ENCODE measurements at regions not wholly inside any gene's neighbourhood (a gene's known extent, or its start where the extent isn't known, plus 50 kb on each side); places are given as distances from the start of the nearest gene placed in this dataset.
"Not testable (repeated sequence)": the region's sequence is repeated elsewhere in the genome, so short reads cannot be mapped to it uniquely, and the experiment has no call there.

DNA sequence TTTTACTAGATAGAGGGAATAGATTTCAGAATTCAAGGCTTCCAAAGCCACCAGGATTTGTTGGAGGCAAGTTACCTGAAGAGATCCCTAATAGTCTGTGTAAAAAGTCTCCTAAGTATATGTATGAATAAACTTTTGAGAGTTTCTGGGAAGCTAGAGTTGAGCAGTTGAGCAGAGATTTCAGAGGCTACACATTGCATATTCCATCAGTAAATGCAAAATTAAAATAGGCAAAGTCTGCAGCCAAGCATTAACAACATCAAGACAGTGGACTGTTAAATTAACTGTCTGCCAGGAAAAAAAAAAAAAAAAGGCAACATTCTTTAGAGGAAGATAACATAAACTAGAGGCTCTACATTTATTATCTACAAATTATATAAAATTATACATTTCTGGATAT is 420.4 kb upstream of the TMEFF2 start:
- no peak for DNase-seq (ENCODE audit: low read depth)

DNA sequence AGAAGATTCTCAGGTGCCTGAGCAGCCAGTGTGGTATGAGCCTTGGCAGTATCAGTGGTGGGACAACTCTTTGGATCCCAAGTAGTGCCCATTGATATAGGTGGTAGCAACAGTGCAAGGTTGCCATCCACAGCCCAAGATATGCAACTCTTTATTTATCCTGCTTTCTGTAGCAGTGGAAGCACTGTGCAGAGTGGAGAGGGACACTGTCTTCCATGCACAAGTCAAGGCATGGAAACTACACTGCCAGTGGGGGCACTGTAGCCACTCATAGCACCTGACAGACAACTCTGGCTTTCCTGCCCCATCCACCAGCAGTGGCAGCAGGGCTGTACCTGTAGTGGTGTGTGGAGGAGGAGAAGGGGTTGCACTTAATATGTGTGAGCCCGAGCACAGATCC is 409.6 kb upstream of the TMEFF2 start:
- DNase-seq (ENCODE audit: low read depth), result no peak

DNA sequence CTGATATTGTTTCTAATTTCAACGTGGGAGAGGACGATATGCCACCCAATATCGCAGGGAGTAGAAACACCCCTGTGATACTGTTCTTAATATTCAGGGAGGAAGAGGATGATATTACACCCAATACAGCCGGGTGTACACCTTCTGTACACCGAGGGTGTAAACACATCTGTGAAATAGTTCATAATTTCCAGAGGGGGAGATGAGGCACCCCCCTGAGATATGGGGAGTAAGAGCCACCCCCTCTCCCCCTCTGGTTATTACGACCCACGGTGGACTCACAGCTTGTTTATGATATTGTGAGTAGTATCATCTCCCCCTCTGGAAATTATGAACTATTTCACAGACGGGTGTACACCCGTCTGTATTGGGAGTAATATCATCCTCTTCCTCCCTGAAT is 403.9 kb upstream of the TMEFF2 start:
- not testable (repeated sequence) for DNase-seq (ENCODE audit: low read depth)

DNA sequence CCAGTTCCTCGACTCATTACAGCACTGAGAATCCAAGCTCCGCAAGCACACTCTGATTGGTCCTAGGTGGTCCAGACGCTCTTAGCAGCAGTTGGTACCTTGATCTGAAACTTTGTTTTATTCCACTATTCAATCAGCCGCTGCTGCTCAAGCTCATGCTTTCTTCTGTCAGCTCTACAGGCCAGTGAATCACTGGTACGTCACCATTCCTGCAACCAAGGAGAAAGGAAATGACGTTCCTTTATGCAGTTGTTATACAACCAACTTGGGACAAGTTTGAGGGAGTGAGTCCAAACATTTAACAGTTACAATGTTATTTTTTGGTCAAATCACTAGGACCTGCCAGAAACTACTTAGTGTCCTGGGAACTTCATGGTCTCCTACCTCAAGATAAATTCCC is 398.8 kb upstream of the TMEFF2 start:
- DNase-seq (ENCODE audit: low read depth), result no peak

DNA sequence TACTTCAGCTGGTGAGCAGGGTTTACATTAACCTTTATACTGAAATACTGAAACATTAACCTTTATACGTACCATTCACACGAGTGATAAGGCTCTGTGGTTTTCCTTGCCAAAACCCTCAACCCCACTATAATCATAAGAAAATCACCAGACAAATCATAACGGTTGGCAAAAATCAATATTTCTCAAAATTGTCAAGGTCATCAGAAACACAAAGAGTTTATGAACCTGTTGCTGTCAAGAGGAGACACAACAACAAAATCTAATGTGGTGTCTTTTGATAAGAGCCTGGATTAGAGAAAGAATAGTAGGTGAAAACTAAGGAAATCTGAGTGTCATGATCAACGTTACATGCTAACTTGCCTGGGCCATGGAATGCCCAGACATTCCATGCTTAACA is 396.9 kb upstream of the TMEFF2 start:
- no peak for DNase-seq (ENCODE audit: low read depth)

DNA sequence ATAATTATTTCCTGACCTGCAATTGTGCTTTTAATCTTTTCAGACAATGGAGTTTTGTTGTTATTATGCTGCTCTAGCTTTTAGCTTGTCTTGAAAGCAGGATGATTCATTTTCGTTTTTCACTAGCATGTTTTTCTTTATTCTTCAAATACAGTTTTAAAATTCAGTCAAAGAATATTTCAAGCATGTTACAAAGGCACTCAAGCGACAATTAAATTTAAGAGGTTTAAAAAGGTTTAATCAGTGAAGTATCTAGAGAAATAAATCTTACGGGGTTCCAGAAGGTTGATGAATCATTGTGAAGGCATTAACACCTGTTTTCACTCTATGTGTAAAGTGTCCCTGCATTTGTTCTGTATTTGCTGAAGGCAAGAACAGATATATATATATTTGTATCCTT is 390.7 kb upstream of the TMEFF2 start:
- DNase-seq (ENCODE audit: low read depth), result no peak

DNA sequence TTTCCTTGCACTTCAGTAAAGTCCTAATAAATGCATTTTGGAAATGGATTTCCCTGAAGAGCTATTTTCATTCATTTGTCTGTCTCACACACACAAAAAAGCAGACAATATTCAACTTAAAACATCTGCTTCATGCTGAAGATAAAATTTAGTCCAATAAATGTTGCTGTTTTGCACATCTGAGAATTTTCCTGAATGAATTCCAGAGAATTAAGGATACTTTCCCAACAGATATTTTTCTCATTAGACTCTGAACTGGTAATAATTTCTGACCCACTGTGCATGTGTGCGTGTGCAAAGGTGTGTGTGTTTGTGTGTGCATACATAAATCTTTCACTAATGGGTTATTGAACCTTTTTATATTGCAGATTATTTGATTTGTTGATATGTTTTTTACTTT is 390.2 kb upstream of the TMEFF2 start:
- no peak for DNase-seq (ENCODE audit: low read depth)

DNA sequence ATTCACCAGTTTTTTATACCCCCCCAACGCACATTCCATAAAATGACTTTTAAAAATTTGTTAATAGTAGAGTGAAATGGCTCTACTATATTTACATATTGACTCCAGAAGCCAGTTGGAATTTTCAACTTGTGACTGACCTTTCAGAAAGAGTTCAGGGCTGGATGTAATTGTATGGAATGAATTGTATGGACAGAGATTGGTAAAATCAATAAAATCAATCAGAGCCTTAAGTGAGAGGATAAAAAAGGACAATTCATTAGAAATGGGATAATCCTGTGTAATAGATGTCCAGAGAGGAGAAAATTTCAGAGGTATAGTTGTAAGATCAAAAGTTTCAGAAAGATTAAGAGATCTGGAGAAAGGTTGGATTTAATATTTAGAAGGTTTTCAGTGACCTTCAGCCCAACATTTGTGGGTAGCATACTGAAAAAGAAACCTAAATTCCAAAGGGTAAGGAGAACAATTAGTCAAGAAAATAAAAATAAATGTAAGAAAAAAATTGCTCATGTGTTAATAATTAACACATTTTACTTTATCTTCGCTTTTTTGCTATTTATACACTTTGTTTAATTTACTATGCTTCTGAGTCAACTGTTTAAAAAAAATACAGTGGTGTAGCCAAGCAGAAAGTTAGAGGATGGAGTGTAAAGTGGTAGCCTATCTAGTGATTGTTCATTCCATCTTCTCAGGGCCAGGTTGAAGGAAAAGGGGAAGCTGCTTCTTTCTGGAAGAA is 385.4 kb upstream of the TMEFF2 start:
- DNase-seq (ENCODE audit: low read depth), result no peak

DNA sequence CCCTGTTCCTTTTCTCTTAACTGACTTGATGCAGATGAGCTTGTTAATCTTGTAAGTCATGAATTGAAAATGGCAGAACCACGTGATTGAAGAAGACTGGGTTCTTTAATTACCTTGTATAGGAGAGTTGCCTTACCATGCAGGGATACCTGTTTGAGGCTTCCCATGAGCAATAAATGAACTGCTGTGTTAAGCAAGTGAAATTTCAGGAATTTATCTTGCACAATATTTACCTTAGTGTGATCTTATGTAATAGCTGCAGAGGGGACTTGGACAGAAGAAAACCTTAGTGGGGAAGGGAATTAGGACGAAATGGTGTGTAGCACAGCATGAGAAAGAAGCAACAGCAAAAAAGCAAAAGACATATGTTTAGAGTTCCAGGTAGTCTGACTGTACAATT is 384.0 kb upstream of the TMEFF2 start:
- DNase-seq (ENCODE audit: low read depth), result no peak

DNA sequence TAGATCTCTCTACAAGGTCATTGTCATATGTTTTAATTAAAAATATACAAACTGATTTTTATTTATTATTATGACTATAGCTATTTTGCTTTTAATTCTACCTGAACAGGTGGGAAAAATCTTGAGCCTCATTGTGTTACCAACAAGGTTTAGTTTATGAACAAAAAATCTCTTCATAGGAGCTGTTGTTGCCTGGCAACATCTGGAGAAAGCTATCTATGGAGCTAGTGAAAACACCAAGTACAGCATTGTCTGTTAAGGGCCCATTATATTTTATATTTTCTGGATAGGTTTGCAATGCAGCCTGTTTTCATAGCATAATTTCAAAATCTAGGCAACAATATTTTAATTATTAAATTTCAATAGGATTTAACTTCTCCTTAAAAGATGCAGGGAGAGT is 383.0 kb upstream of the TMEFF2 start:
- no peak for DNase-seq (ENCODE audit: low read depth)

DNA sequence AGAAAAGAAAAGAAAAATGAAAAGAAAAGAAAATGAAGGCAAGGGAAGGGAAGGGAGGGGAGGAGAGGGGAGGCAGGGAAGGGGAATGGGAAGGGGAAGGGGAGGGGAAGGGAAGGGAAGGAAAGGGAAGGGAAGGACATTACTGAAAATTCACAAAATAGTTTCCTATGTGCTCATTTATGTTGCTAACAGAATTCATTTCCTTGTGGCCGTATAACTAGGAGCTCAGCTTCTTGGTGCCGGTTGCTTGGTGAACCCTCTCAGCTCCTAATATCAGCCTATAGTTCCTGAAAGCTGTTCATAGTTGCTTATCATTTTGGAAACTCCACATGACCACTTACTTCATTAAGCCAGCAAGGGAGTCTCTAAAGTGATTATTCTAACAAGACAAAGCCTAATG is 379.8 kb upstream of the TMEFF2 start:
- no peak for DNase-seq (ENCODE audit: low read depth)

DNA sequence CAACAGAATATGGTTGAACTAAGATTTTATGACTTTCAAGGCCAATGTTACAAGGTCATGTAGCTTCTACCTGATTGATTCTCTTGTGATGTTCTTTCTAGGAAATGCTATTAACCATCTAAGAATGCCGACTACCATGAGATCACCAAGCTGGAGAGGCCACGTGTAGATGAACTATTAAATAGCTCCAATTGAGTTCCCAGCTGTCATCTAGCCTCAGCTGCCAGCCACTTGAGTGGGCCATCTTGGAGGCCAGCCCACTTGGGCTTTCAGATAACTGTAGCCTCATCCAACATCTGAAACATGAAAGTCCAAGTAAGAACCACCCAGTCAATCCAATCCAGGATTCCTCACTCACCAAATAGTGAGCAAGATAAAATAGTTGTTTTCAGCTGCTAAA is 376.9 kb upstream of the TMEFF2 start:
- DNase-seq (ENCODE audit: low read depth), result no peak

DNA sequence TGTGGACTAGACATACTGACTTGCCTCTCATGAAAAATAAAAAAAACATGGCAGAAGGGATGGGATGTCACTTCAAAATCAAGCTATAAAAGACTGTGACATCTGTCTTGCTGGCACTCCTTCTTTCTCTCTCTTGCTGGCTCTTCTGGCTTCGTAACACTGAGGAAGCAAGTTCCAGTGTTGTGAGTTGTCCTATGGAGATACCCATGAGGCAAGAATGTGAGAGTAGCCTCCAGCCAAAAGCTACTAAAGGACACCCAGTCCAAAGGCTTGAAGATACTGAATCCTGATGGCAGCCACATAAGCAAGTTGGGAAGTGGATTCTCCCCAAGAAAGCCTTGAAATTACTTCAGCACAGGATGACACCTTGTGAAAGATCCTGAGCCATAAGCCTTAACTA is 376.1 kb upstream of the TMEFF2 start:
- DNase-seq (ENCODE audit: low read depth), result no peak

DNA sequence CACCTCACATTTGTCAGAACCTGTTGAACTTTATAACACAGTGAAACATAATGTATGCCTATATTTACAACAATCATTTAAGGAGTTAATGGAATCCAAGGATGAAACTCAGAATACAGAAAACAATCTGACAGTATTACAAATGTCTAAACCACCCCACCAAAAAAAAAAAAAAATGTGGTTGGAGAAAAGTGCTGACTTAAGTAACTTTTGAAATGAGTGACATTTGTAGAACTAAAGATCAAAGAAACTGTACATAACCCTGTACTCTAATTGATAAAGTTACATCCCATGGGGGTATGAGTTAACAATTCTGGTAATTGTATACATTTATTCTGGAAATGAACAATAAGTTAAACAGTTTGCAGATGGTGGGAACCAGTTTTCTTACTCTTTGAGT is 372.1 kb upstream of the TMEFF2 start:
- no peak for DNase-seq (ENCODE audit: low read depth)

DNA sequence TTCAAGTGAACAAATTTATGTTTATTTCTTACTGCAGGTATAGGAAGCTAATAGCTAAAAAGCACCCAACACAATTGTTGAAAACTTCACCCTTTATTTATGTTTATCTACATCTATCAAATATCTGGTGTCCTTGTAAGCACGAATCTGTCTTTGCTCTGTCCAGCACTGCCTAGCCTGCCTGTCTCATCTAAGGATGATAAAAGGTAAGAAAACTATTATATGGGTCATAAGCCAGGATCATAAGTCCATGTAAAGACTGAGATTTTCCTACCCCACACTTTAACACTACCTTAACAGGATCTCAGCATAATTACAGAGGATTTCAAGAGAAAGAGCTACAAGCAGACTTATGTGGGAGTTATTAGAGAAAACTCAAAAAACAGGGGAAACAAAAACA is 365.6 kb upstream of the TMEFF2 start:
- no peak for DNase-seq (ENCODE audit: low read depth)

DNA sequence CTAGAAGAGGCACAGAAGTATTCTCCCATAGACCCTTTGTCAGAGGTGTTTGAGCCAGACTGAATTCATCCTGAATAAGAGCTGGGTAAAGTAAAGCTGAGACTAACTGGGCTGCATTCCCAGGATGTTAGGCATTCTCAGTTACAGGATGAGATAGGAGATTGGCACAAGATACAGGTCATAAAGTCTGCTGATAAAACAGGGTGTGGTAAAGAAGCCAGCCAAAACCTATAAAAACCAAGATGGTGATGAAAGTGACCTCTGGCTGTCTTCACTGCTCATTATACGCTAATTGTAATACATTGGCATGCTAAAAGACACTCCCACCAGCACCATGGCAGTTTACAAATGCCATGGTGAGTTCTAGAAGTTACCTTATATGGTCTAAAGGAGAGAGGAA is 364.9 kb upstream of the TMEFF2 start:
- no peak for DNase-seq (ENCODE audit: low read depth)

DNA sequence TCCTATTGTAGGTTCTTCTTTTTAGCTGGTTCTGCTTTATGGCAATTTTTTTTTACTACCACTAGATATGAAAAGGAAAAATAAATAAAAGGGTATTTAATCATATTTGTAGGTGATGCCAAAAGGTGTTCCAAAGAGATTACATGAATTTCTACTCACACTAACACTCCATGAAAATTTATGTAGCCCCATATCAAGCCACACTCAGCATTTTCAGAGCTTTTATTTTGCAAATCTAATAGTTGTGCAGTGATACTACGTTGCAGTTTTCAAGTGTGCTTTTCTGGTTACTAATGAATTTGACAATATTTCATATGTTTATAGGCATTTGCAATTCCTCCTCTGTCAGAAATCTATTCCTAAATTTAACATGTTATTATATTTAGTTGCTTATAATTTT is 363.9 kb upstream of the TMEFF2 start:
- no peak for DNase-seq (ENCODE audit: low read depth)

DNA sequence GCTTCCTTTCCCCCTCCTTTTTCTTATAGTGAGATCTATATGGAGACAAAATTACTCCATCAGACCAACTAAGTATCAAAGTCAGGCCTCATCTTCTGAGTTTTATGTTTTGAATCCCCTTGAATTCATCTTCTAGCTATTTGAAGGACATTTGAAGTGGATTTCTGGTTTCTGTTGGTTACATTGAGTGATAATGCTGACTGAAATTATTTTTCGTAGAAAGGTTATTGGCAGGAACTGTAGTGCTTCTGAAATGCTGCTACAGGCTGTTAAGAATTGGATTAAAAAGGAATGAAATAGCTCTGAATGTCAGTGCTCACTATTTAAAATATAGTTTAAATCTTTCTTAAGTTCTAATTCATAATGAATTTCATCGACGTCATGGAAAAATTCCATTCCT is 361.0 kb upstream of the TMEFF2 start:
- no peak for DNase-seq (ENCODE audit: low read depth)

DNA sequence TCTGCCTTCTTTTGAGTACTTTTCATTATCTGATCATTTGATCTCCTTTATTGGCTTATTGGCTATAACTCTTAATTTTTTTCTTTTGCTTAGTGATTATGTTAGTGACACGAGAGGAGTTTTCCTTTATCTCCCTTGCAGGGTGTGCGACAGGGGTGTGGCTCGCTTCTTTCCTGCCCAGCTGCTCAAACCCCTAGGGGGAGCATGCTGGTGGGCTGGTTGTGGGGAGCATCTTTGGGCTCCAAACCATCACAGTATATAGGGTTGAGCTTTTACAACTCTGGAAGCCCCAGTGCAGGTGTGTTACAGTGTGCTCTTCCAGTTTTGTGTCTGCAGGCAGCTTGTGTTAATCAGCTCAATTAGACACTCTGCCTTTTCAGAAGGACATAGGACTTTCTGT is 357.0 kb upstream of the TMEFF2 start:
- DNase-seq (ENCODE audit: low read depth), result no peak

DNA sequence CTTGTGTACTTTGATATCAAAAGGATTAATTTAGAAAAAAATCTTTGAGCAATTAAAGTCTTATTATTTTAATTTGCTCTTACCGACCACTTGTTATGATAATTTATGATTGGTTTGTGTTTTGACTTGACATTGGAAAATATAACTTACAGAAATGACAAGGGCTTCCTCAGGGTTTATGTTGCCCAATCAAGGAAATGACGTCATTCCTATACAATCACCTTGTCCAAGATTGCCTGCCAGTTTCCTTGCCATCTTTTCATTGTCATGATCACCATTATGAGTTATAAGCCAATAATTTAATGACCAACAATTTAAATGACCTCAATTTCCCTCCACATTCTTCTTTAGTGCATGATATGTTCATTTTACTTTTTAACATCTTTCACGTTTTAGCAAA is 351.8 kb upstream of the TMEFF2 start:
- no peak for DNase-seq (ENCODE audit: low read depth)

DNA sequence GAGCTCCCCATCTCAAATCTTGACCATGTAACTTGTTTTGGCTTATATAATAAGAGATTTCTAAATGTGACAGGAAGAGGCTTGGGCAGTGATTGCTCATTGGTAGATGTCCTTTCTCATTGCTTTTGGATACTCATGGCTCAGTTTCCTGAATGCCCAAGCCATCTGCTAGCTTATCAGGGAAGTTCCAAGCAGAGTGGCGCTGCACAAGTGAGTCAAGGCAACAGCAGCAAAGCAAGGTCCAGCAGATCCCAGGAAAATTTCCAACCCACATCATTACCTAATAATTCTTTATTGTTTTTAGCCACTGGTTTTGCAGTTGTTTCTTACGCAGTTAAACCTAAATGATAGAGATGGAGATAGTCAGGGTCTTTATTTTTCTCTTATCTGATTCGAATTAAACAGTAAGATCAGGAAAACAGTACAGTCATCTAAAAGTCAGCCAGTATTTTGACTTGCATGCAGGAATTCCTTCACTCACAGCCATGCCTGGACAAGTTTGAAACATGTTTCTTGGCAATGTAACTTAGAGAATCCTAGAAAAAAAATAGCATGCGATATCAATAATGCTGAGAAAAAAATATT is 349.7 kb upstream of the TMEFF2 start:
- DNase-seq (ENCODE audit: low read depth), result no peak

DNA sequence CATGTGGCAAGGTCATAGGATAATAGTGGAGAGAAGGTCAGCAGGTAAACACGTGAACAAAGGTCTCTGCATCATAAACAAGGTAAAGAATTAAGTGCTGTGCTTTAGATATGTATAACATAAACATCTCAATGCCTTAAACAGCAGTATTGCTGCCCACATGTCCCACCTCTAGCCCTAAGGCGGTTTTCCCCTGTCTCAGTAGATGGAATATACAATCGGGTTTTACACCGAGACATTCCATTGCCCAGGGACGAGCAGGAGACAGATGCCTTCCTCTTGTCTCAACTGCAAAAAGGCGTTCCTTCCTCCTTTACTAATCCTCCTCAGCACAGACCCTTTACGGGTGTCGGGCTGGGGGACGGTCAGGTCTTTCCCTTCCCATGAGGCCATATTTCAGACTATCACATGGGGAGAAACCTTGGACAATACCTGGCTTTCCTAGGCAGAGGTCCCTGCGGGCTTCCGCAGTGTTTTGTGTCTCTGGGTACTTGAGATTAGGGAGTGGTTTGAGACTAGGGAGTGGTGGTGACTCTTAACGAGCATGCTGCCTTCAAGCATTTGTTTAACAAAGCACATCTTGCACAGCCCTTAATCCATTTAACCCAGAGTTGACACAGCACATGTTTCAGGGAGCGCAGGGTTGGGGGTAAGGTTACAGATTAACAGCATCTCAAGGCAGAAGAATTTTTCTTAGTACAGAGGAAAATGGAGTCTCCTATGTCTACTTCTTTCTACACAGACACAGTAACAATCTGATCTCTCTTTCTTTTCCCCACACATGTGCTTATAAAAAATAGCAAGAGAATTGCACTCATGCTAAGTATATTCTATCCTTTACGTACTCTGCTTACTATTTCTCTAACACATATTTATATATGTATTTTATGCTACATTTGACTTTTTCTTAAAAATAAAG is 347.7 kb upstream of the TMEFF2 start:
- not testable (repeated sequence) for DNase-seq (ENCODE audit: low read depth)

DNA sequence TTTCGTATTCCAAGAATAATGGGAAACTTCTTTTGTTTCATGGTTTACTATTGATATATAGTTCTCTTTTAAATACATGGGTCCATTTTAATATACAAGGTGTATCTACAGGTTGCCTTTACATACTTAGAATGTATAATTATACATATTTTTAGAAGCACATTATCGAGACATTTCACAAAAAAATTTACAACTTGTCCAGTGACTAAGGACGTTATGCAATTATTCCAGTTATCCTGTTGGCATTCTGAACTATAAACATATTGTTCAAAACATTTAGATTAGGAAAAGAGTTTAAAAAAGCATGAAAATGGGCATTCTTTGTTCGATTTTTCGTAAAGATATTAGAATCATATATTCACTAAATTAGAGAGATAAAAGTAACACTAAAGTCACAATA is 344.6 kb upstream of the TMEFF2 start:
- DNase-seq (ENCODE audit: low read depth), result no peak
